RWPE2 (cell line): ENCODE measurements at regions not wholly inside any gene's neighbourhood (a gene's known extent, or its start where the extent isn't known, plus 50 kb on each side); places are given as distances from the start of the nearest gene placed in this dataset.

Experiments used
- ATAC-seq: fragments of 200-7000 bp; cut with Tn5 transposase; 3 replicates; pipeline ENCODE4 v1.9.1; 2021; ENCODE audit warnings: low read depth
- DNase-seq: peaks from one replicate; pipeline ENCODE4 v3.0.0-alpha.2; 2020; ENCODE audit warnings: low spot score
- H3K27ac ChIP-seq: fragments of 450-650 bp; 2 replicates; pipeline ENCODE4 v1.5.1; 2017; ENCODE audit warnings: mild to moderate bottlenecking; ENCODE audit not compliant: poor library complexity, severe bottlenecking
- H3K27me3 ChIP-seq: fragments of 250-450 bp; sonication (Bioruptor Pico); 2 replicates; pipeline ENCODE4 v1.5.1; 2021; ENCODE audit warnings: mild to moderate bottlenecking, moderate library complexity; ENCODE audit not compliant: insufficient read depth, poor library complexity, severe bottlenecking
- H3K36me3 ChIP-seq: fragments of 250-450 bp; sonication (Bioruptor Pico); 2 replicates; pipeline ENCODE4 v1.5.1; 2020; ENCODE audit warnings: low read depth, mild to moderate bottlenecking, moderate library complexity
- H3K4me1 ChIP-seq: fragments of 250-450 bp; sonication (Bioruptor Pico); 2 replicates; pipeline ENCODE4 v1.5.1; 2021; ENCODE audit warnings: mild to moderate bottlenecking, moderate library complexity; ENCODE audit not compliant: insufficient read depth, poor library complexity, severe bottlenecking
- H3K4me3 ChIP-seq: fragments of 250-450 bp; sonication (Bioruptor Pico); 2 replicates; pipeline ENCODE4 v1.5.1; 2021; ENCODE audit warnings: mild to moderate bottlenecking, moderate library complexity; ENCODE audit not compliant: severe bottlenecking
- H3K9me3 ChIP-seq: fragments of 250-450 bp; sonication (Bioruptor Pico); 2 replicates; pipeline ENCODE4 v1.5.1; 2021; ENCODE audit warnings: mild to moderate bottlenecking, moderate library complexity; ENCODE audit not compliant: severe bottlenecking
- TF ChIP-seq, protein P1 (sequence below): fragments of 450-650 bp; IDR thresholded peaks from one replicate; pipeline ENCODE4 v1.5.1; 2017; ENCODE audit warnings: mild to moderate bottlenecking, moderate library complexity; ENCODE audit not compliant: poor library complexity, severe bottlenecking

DNA sequence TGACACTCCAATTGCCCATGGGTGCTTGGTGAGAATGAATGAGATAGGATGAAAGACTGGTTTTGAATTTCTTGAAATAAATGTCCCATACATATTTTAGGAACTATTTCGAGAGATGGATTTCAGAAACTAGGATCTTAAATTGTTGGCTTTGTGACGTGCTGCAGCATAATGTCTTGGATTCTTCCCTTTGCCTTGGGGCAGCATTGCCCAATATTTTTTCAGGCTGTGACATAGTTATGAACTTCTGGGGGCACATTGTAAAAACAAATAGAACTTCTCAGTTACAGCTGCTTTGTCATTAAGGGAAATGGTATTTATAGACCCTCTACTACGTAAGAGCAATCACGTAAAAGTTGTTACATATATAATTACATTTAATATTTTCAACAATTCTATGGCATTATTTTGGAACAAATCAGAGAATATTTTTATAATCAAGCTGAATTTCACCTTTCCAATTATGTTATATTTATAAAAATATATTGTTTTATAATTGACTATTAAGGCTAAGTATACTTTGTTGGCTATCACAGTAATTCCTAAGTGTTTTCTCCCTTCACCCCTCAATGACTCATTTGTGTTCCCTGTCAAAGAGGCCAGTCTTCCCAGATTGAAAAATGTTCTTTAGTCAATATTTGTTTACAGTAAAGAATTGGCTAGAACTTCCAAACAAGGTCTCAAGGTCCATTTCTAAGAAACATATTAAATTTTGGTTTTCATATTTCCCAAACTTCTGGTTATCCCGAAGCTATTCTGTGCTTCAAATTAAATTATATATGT is 1388.3 kb upstream of the ACO1 start:
- TF ChIP-seq, protein P1, sequence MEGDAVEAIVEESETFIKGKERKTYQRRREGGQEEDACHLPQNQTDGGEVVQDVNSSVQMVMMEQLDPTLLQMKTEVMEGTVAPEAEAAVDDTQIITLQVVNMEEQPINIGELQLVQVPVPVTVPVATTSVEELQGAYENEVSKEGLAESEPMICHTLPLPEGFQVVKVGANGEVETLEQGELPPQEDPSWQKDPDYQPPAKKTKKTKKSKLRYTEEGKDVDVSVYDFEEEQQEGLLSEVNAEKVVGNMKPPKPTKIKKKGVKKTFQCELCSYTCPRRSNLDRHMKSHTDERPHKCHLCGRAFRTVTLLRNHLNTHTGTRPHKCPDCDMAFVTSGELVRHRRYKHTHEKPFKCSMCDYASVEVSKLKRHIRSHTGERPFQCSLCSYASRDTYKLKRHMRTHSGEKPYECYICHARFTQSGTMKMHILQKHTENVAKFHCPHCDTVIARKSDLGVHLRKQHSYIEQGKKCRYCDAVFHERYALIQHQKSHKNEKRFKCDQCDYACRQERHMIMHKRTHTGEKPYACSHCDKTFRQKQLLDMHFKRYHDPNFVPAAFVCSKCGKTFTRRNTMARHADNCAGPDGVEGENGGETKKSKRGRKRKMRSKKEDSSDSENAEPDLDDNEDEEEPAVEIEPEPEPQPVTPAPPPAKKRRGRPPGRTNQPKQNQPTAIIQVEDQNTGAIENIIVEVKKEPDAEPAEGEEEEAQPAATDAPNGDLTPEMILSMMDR: no peak
- no peaks in the 10 kb centered on the region for H3K9me3 ChIP-seq
- ATAC-seq (no peak), DNase-seq (no peak)
- no peaks in the 10 kb centered on the region for H3K4me1 ChIP-seq
- no peaks in the 10 kb centered on the region for H3K36me3 ChIP-seq
- no peak overlapping the region for H3K27ac ChIP-seq
- H3K4me3 ChIP-seq: no peak overlapping the region
- H3K27me3 ChIP-seq: no peaks in the 10 kb centered on the region

GRCh38 chr9:30996761-30997160 is 1387.7 kb upstream of the ACO1 start:
- TF ChIP-seq, protein P1: no peak
- Histone ChIP-seq H3K27ac (no peak overlapping the region), H3K4me1 (no peaks in the 10 kb centered on the region), H3K36me3 (no peaks in the 10 kb centered on the region), H3K4me3 (no peak overlapping the region), H3K27me3 (no peaks in the 10 kb centered on the region), H3K9me3 (no peaks in the 10 kb centered on the region)
- ATAC-seq: no peak
- DNase-seq: no peak

DNA sequence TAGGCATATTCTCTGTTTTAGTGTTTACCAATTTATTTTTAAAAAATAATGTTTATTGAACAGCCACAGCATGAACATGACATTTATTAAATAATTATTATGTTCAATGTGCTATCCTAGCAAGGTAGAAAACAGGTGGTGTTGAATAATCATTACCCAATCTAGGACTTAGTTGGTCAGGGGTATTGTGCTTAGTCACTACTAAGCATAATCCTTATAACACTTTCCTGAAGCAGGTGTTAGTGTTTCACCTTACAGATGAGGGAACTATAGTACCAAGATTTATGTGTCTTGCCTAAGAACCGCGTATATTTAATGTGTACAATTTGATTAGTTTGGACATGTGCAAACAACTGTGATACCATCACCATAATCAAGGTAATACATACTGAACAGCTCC is 1387.2 kb upstream of the ACO1 start:
- no peak for ATAC-seq
- TF ChIP-seq, protein P1: no peak
- no peaks in the 10 kb centered on the region for H3K4me1 ChIP-seq

DNA sequence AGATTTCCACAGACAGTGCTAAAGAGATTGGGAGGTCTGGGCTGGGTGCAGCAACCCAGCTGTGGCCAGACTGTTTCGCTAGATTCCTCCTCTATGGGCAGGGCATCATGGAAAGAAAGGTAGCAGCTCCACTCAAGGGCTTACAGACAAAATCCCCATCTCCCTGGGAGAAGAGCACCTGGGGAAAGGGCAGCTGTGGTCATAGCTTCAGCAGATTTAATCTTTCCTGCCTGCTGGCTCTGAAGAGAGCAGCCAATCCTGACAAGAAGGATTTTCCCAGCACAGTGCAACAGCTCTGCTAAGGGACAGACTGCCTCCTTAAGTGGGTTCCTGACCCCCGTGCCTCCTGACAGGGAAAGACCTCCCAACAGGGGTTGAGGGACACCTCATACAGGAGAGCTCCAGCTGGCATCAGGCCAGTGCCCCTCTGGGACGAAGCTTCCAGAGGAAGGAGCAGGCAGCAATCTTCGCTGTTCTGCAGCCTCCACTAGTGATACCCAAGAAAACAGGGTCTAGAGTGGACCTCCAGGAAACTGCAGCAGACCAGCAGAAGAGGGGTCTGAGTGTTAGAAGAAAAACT is 1379.3 kb upstream of the ACO1 start:
- TF ChIP-seq, protein P1: no peak
- Histone ChIP-seq H3K36me3 (no peaks in the 10 kb centered on the region), H3K27ac (no peak overlapping the region), H3K4me1 (no peaks in the 10 kb centered on the region), H3K27me3 (no peaks in the 10 kb centered on the region), H3K9me3 (no peaks in the 10 kb centered on the region), H3K4me3 (no peak overlapping the region)
- ATAC-seq (no peak), DNase-seq (no peak)

More for the DNA sequence above, 1387.2 kb upstream of the ACO1 start:
- Histone ChIP-seq H3K9me3 (no peaks in the 10 kb centered on the region), H3K36me3 (no peaks in the 10 kb centered on the region), H3K4me3 (no peak overlapping the region), H3K27ac (no peak overlapping the region), H3K27me3 (no peaks in the 10 kb centered on the region)
- no peak for DNase-seq

DNA sequence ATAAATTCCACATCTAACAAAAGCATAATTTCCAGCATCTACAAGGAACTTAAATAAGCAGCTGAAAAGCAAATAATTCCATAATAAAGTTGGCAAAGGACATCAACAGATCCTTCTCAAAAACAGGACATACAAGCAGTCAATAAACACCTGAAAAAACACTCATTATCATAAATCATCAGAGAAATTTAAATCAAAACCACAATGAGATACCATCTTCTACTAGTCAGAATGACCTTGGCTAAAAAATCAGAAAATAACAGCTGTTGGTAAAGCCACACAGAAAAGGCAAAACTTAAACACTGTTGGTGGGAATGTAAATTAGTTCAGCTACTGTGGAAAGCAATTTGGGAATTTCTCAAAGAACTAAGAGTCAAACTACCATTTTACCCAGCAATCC is 1371.1 kb upstream of the ACO1 start:
- H3K27ac ChIP-seq: no peak overlapping the region
- ATAC-seq (no peak), DNase-seq (no peak)
- no peak overlapping the region for H3K4me3 ChIP-seq
- H3K36me3 ChIP-seq: no peaks in the 10 kb centered on the region
- H3K4me1 ChIP-seq: no peaks in the 10 kb centered on the region
- TF ChIP-seq, protein P1: no peak
- H3K27me3 ChIP-seq: no peaks in the 10 kb centered on the region
- no peaks in the 10 kb centered on the region for H3K9me3 ChIP-seq
